ENCODE measurements at regions not wholly inside any gene's neighbourhood (a gene's known extent, or its start where the extent isn't known, plus 50 kb on each side); places are given as distances from the start of the nearest gene placed in this dataset.

GRCh38 chr11:103789952-103790351, 246.5 kb upstream of the DDI1 start:
- TF ChIP-seq CTCF (IDR thresholded peaks at IDR 0.05; ENCODE audit: control insufficient read depth, insufficient read depth, low read depth, low read length, missing control alignments): no peak
- no peak for DNase-seq (ENCODE audit: low read depth)
- no peak overlapping the region for H3K4me3 ChIP-seq (ENCODE audit: control insufficient read depth, low read depth, low read length)

GRCh38 chr11:103792981-103793468, 243.4 kb upstream of the DDI1 start:
- DNase-seq (ENCODE audit: low read depth): no peak
- TF ChIP-seq CTCF (IDR thresholded peaks at IDR 0.05; ENCODE audit: control insufficient read depth, insufficient read depth, low read depth, low read length, missing control alignments): no peak
- no peak overlapping the region for H3K4me3 ChIP-seq (ENCODE audit: control insufficient read depth, low read depth, low read length)

GRCh38 chr11:103794262-103794661, 242.2 kb upstream of the DDI1 start:
- DNase-seq (ENCODE audit: low read depth): peak; percentile 44
- H3K4me3 ChIP-seq (ENCODE audit: control insufficient read depth, low read depth, low read length): no peak overlapping the region
- TF ChIP-seq CTCF (IDR thresholded peaks at IDR 0.05; ENCODE audit: control insufficient read depth, insufficient read depth, low read depth, low read length, missing control alignments): no peak

- DNase-seq (ENCODE audit: low read depth): peak; percentile 57
- TF ChIP-seq CTCF (IDR thresholded peaks at IDR 0.05; ENCODE audit: control insufficient read depth, insufficient read depth, low read depth, low read length, missing control alignments): no peak
- H3K4me3 ChIP-seq (ENCODE audit: control insufficient read depth, low read depth, low read length): no peak overlapping the region
Observed at GRCh38 chr11:103798026-103798425, 238.4 kb upstream of the DDI1 start.

GRCh38 chr11:103798446-103798845, 238.0 kb upstream of the DDI1 start:
- DNase-seq (ENCODE audit: low read depth): no peak
- TF ChIP-seq CTCF (IDR thresholded peaks at IDR 0.05; ENCODE audit: control insufficient read depth, insufficient read depth, low read depth, low read length, missing control alignments): no peak
- no peak overlapping the region for H3K4me3 ChIP-seq (ENCODE audit: control insufficient read depth, low read depth, low read length)

GRCh38 chr11:103800406-103801114, 235.9 kb upstream of the DDI1 start:
- H3K4me3 ChIP-seq (ENCODE audit: control insufficient read depth, low read depth, low read length): no peak overlapping the region
- DNase-seq (ENCODE audit: low read depth): no peak
- no peak for TF ChIP-seq CTCF (IDR thresholded peaks at IDR 0.05; ENCODE audit: control insufficient read depth, insufficient read depth, low read depth, low read length, missing control alignments)
